HL-60 (cell line): ENCODE measurements at regions not wholly inside any gene's neighbourhood (a gene's known extent, or its start where the extent isn't known, plus 50 kb on each side); places are given as distances from the start of the nearest gene placed in this dataset.

Source experiments
- DNase-seq, 2 experiments: peaks; one replicate each; pipeline ENCODE4 v3.0.0-alpha.2; 2010 to 2020; ENCODE audit warnings: low read depth in 1 of 2, low spot score in 1 of 2
- H3K27ac ChIP-seq: fragments of 250-450 bp; sonication (Bioruptor Pico); replicated peaks from 2 replicates; pipeline ENCODE4 v1.5.1; 2020; ENCODE audit warnings: mild to moderate bottlenecking, moderate library complexity
- H3K27me3 ChIP-seq: fragments of 250-450 bp; sonication (Bioruptor Pico); 2 replicates; pipeline ENCODE4 v1.5.1; 2021; ENCODE audit warnings: mild to moderate bottlenecking, moderate library complexity; ENCODE audit not compliant: insufficient read depth, poor library complexity, severe bottlenecking
- H3K4me3 ChIP-seq: replicated peaks from 2 replicates; pipeline ENCODE4 v1.5.1; 2011; ENCODE audit warnings: mild to moderate bottlenecking, control low read depth, low read length; ENCODE audit not compliant: insufficient read depth
- CTCF ChIP-seq: IDR thresholded peaks from one replicate; pipeline ENCODE4 v1.5.1; 2011; ENCODE audit warnings: low read length, control low read depth, inconsistent platforms; ENCODE audit not compliant: insufficient read depth
- GABPA ChIP-seq: IDR thresholded peaks from 2 replicates; pipeline ENCODE4 v1.6.1; 2012; ENCODE audit warnings: low read depth
- POLR2AphosphoS5 ChIP-seq: IDR thresholded peaks from 2 replicates; pipeline ENCODE4 v1.6.1; 2012; ENCODE audit warnings: low read depth
- SPI1 ChIP-seq: IDR thresholded peaks from 2 replicates; pipeline ENCODE4 v1.6.1; 2012; ENCODE audit warnings: low read depth, mild to moderate bottlenecking, borderline replicate concordance
- TF ChIP-seq, protein P1 (sequence below): IDR thresholded peaks from 2 replicates; pipeline ENCODE4 v1.6.1; 2012; ENCODE audit warnings: low read depth; ENCODE audit not compliant: insufficient replicate concordance

DNA sequence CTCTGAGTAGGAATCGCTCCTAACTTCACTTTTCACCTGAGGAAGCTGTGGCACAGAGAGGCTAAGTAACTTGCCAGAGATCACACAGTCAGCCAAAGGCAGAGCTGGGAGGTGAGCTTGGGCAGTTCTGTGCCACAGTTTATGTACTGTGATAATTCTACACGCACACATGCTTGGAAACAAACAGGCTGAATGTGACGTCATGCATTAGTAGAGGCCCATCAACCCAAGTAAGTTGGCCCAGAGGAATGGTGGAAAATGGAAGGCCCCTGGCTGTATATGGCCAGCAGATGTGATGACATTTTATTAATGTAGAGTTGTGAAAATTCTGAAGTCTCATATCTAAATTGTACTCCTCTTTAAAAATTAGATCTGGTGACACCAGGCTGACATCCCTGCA lies 394.0 kb downstream of the MIAT start:
- no peaks in the 10 kb centered on the region for H3K27me3 ChIP-seq
- DNase-seq, result no peak
- TF ChIP-seq, protein P1, sequence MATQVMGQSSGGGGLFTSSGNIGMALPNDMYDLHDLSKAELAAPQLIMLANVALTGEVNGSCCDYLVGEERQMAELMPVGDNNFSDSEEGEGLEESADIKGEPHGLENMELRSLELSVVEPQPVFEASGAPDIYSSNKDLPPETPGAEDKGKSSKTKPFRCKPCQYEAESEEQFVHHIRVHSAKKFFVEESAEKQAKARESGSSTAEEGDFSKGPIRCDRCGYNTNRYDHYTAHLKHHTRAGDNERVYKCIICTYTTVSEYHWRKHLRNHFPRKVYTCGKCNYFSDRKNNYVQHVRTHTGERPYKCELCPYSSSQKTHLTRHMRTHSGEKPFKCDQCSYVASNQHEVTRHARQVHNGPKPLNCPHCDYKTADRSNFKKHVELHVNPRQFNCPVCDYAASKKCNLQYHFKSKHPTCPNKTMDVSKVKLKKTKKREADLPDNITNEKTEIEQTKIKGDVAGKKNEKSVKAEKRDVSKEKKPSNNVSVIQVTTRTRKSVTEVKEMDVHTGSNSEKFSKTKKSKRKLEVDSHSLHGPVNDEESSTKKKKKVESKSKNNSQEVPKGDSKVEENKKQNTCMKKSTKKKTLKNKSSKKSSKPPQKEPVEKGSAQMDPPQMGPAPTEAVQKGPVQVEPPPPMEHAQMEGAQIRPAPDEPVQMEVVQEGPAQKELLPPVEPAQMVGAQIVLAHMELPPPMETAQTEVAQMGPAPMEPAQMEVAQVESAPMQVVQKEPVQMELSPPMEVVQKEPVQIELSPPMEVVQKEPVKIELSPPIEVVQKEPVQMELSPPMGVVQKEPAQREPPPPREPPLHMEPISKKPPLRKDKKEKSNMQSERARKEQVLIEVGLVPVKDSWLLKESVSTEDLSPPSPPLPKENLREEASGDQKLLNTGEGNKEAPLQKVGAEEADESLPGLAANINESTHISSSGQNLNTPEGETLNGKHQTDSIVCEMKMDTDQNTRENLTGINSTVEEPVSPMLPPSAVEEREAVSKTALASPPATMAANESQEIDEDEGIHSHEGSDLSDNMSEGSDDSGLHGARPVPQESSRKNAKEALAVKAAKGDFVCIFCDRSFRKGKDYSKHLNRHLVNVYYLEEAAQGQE, result no peak
- TF ChIP-seq POLR2AphosphoS5 (no peak), SPI1 (no peak), CTCF (no peak), GABPA (no peak)
- no peak overlapping the region for H3K27ac ChIP-seq
- H3K4me3 ChIP-seq, result no peak overlapping the region

- H3K4me3 ChIP-seq, result no peak overlapping the region
- H3K27me3 ChIP-seq, result no peaks in the 10 kb centered on the region
- no peak overlapping the region for H3K27ac ChIP-seq
- TF ChIP-seq SPI1 (no peak), POLR2AphosphoS5 (no peak), GABPA (no peak), CTCF (no peak)
- no peak for DNase-seq
These were observed 400.3 kb downstream of the MIAT start for GRCh38 chr22:27057717-27058116.

- no peak overlapping the region for H3K4me3 ChIP-seq
- DNase-seq, result no peak
- H3K27me3 ChIP-seq, result no peaks in the 10 kb centered on the region
- TF ChIP-seq CTCF (no peak), SPI1 (no peak), POLR2AphosphoS5 (no peak)
- TF ChIP-seq, protein P1, result no peak
- no peak overlapping the region for H3K27ac ChIP-seq
These were observed 402.8 kb downstream of the MIAT start for GRCh38 chr22:27060190-27060589.

DNA sequence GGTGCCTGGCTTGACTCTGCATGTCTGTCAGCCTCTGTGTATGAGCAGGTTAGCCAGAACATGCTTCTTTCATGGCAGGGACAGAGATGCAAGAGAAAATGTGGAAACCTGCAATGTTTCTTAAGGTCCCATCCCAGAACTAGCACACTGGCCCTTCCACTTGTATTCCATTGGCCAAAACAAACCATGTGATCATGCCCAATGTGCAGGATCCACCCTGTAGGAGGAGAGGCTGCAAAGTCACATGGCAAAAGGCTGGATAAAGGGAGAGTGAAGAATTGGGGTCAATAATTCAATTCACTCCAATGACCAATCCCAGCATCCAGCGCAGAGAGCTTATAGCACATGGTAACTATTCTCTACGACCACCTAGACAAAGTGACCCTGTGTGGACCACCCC lies 405.5 kb downstream of the MIAT start:
- Histone ChIP-seq H3K4me3 (no peak overlapping the region), H3K27me3 (no peaks in the 10 kb centered on the region), H3K27ac (no peak overlapping the region)
- TF ChIP-seq POLR2AphosphoS5 (no peak), GABPA (no peak), CTCF (no peak), SPI1 (no peak)
- TF ChIP-seq, protein P1, result no peak
- DNase-seq, result no peak
